Stimulated activated CD8-positive, alpha-beta memory T cell treated with anti-CD3 and anti-CD28 coated beads, Interleukin-15, amount 100 ng/mL, for 24 hours (primary cell): ENCODE measurements at regions not wholly inside any gene's neighbourhood (a gene's known extent, or its start where the extent isn't known, plus 50 kb on each side); places are given as distances from the start of the nearest gene placed in this dataset.

Experiments used
- DNase-seq: peaks from one replicate; pipeline ENCODE4 v3.0.0-alpha.2; 2020; ENCODE audit warnings: low read depth

DNA sequence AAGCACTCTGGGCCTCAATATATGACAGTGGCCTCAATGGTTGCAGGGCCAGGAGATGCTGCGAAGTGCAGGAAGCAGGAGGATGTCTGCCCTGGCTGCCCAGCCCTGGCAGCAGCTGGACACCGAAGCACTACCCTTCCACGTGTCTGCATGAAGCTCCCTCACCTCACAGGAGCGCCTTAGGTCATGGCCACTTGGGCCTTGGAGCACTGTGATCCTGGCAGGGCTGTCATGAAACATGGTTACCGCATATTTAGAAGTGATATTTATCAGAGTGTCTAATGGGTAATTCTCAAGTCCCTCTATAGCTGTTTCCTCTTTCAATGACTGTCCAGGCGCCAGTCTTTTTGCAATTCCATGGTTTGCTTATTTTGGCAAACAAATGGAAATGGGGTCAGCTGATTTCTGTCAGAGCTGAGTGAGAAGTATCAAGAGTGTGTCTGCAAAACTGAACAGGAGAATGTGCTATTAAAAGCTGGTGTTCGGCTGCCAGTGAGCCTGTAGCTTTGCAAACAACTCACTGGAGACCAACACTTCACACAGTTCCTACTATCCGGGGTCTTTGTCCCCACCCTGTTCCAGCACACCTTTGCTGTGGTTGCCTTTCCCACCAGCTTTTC is 285.9 kb downstream of the KIF4B start:
- no peak for DNase-seq

DNA sequence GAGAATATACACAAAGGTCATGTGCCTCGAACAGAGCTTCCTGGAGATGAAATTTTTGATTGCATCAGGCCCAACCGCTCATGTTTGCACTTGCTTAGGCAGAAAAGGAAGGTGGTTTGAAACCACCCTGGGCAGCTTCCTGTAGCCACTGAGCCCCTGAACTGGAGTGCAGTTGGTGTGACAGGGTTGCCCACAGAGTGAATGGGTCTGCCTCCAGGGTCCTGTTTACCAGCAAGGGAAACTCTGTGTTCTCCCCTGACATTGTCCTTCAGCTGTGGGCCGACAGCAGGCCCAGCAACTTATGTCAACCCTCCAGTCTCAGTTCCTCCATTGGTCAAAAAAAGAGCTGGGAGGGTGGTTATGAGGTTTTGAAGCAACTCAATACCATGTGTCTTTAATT is 289.6 kb downstream of the KIF4B start:
- no peak for DNase-seq

GRCh38 chr5:155307229-155307628 is 293.7 kb downstream of the KIF4B start:
- no peak for DNase-seq

DNA sequence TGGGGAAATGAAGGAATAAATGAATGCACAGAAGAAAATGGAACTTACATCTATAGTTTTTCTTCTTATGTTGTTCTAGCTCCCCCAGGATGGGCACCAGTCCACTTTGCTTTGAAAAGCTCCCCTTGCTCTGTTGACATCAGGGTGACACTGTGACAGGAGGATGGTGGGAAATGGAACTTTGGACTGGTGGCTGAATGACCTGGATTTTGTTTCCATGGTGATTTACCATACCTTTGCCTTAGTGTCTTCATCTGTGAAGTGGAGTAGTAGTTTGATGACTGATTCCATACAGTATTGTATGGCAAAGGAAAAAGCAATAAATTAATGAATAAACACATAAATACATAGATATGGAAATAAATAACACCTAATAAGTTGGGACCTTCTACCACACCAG is 294.7 kb downstream of the KIF4B start:
- no peak for DNase-seq

DNA sequence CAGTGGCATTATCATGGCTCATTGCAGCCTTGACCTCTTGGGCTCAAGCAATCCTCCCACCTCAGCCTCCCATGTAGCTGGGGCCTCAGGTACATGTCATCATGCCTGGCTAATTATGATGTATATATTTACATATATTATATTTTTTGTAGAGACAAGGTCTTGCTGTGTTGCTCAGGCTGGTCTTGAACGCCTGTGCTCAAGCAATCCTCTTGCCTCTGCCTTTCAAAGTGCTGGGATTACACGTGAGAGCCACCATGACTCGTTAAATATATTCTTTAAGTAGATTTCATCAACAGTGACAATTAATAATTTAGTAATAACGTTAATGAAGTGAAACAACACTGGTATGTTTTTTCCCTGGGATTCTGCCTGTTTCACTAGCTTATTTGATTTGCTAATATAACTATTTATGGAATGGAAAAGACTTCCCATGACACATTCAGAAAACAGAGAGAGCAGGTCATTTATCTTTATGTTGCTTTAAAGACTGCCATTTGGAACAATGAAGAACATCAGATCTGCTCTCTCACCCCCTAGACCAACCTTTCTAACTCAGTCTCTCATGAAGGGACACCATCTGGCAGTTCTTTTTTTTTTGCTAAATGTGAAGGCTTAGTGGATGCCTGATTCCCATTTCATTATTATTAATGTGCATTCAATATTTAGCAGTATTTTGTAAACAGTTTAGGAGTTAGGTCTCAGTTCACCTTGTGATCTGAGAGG is 295.6 kb downstream of the KIF4B start:
- no peak for DNase-seq

DNA sequence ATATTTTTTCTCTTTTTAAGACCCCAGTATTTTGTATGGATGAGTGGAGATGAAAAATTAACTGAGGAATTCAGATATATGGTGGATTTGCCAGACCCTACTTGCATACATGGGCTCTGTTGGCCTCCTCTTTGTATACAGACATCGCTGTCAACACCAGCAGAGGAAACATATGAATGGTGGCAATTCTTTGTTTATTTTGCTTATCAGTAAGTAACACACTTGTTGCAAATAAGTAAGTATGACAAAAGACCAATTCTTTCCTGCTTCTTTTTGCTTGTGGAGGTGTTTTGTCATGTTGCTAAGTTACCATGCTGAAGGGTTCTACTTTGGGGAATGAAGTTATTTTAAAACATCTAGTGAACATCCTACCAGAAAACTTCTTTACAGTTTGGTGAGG is 298.2 kb downstream of the KIF4B start:
- no peak for DNase-seq

DNA sequence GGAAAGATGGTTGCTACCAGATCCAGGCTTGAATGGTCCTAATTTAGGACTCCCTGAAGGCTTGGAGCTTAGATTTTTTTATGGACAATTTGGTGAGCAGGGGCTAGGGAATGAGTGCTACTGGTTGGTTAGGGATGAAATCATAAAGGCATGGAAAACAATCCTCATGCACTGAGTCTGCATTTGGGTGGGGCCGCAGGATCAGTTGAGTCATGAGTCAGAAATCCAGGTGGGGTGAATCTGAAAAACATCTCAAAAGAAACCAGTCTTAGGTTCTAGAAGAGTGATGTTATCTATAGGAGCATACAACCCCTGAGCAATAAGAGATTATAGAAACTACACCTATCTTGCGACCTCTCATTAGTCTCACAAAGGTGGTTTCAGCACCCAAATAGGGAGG is 300.0 kb downstream of the KIF4B start:
- no peak for DNase-seq

- no peak for DNase-seq
Measured at GRCh38 chr5:155316070-155316714, 302.6 kb downstream of the KIF4B start.

DNA sequence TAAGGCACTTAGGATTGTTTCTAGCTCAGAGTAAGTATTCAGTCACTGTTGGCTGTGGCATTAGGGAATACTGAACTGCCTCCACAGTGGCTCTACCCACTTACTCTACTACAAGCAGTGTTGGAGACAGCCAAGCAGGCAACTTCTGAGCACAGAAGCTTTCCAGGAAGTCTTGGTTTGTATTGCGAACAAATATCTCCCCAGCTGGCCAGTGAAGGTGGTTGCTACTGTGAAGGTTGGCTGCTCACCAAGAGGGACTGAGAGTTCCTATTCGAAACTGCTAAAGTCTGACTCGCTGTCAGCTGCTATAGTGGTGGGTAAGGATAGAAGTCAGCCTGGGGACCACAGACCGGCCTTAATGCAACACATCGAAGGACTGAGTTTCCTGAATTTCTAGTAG is 319.1 kb downstream of the KIF4B start:
- DNase-seq, result no peak

- no peak for DNase-seq
Measured at GRCh38 chr5:155342956-155343355, 329.4 kb downstream of the KIF4B start.

- no peak for DNase-seq
Measured at GRCh38 chr5:155343468-155343867, 329.9 kb downstream of the KIF4B start.

GRCh38 chr5:155353231-155353630 is 339.7 kb downstream of the KIF4B start:
- DNase-seq, result no peak

- DNase-seq, result no peak
Measured at GRCh38 chr5:155366096-155366495, 352.5 kb downstream of the KIF4B start.

GRCh38 chr5:155367841-155368240 is 354.3 kb downstream of the KIF4B start:
- DNase-seq, result no peak

GRCh38 chr5:155368490-155368889 is 354.9 kb downstream of the KIF4B start:
- DNase-seq, result no peak

GRCh38 chr5:155380480-155380879 is 366.9 kb downstream of the KIF4B start:
- no peak for DNase-seq

DNA sequence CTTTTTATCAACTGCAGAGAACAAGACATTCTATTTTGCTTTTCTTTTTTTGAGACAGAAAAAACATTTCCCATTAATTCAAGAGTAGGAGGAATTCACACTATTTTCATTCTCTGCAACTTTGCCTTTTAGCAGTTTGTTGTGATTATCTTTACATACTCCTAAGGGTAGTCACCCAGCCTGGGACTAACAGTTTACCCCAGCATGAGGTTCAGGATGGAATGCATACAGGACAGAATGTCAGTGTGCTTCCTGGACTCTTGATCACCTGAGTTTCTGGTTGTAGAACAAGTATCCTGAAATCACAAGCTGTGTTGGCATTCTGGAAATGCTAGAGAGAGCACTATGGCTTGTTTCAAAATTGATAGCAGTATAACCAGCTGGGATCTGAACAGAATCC is 368.1 kb downstream of the KIF4B start:
- DNase-seq, result no peak

- DNase-seq, result no peak
Measured at GRCh38 chr5:155389498-155389897, 375.9 kb downstream of the KIF4B start.

DNA sequence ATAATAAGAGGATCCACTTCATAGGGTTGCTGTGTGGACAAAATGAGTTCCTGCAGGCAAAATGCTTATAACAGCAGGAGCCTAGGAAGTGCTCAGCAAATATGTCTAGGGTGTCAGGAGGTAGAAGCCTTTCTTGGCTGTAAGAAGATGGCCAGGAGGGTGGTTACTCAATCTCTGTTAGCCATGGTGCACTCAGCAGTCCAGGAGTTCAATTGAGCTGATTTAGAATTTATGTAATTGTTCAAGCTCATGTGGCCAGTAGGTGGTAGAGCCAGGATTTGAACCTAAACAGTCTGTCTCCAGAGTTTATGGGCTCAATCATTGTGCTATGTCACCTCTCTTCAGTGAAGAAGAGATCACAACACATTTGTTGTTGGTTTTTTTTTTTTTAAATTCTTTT is 381.2 kb downstream of the KIF4B start:
- DNase-seq, result no peak

DNA sequence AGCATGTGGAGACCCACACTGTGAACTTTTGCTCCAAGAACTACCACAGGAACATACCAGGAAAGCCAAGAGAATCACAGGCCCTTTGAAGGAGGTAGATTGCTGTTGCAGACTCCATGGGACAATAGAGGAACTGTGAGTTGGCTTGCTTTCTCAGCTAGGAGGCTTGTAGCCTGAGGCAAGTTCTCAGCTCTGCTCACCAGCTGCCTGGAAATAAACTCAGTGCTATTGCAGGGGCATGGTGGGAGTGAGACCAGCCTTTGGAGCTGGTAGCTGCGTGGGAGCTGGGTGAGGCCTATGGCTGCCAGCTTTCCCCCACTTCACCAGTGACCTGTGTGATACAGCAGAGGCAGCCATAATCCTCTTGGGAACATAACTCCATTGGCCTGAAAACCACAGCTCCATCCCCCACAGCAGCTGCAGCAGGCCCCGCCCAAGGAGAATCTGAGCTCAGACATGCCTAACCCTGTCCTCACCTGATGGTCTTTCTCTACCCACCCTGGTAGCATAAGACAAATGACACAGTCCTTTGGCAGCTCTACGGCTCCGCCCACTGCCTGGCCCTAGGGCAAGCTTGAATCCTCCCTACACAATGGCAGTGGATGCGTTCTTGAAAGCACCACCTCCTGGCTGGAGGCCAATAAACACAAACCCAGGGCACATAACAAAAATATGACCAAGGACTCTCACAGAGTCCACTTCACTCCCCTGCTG is 389.5 kb downstream of the KIF4B start:
- DNase-seq, result no peak

DNA sequence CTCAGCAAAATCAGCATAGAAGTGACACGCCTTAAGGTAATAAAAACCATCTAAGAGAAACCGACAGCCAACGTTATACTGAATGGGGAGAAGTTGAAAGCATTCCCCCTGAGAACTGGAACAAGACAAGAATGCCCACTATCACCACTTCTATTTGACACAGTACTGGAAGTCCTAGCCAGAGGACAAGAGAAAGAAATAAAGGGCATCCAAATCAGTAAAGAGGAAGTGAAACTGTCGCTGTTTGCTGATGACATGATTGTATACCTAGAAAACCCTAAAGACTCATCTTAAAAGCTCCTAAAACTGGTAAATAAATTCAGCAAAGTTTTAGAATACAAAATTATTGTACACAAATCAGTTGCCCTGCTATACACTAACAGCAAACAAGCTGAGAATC is 393.3 kb downstream of the KIF4B start:
- DNase-seq, result no peak

DNA sequence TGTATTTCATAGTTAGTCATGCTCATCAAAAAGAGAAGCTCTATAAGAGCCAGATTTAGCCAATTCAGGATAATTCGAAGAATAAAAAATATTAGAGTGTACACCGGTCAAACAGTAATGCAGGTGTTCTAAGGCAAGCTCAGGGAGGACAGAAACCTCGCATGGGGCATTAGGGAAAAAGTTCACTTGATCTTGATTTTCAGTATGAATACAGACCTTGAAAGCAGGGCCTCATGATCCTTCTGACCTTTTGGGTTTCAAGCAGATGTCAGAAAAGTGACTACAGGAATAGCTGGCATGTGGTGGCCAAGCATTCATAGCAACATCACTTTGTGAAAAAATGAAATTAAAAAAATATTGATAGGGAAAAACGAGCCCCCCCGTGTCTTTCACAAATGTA is 394.9 kb downstream of the KIF4B start:
- DNase-seq, result no peak

DNA sequence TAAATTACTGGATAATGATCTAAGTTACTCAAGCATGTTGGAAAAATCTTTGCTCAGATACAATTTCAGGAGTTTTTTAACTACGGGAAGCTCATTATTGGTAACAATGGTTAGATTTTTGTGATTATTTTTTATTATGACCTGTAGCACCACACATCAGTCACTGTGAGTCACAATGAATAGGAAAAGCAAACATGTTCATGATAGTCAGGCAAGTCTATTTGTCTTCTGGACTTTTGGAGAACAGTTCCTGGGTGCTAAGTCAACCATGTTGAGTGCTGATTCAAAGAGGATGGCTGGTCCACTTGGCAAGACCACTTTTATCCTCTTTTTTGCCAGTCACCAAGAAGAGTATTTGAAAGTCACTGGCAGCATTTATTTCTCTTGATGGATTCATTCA is 403.2 kb downstream of the KIF4B start:
- no peak for DNase-seq
